ENCODE measurements at regions not wholly inside any gene's neighbourhood (a gene's known extent, or its start where the extent isn't known, plus 50 kb on each side); places are given as distances from the start of the nearest gene placed in this dataset.

DNA sequence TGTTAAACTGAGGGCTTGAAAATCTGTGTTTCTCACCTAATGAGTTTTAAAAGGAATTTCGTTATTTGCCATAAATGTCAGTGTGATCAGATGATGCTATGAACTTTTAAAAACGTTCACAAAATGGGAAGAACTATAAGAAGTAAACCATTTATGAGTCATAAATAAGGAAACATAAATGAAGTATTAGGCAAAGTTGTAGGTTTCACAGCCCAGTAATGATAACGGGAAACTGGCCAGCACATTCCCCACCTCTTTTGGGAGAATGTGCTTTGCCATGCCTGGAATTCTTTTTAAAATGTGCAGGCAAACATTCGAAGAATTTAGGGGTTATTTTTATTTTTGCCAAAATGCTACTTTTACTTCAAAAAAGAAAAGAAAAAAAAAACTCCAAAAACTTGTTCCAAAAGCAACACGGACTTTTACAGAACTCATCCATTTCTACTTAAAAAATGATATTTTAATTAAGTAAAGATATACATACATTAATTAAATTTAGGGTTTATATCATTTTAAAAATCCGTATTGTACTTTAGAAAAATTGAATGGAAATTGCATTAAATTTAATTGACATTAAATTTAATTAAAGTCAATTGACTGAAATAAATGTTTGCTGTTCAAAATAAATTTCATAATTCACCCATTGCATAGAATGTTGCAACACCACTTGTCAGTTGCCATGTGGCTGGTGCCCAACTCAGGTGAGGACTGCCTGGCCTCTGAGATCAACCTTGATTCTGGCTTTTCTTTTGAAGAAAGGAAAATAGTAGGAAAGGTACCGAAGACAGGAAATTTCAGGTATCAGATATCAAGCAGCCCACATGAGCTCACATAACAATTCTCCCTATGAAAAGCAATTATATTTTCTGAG, 1198.5 kb downstream of the EFNB2 start:
- H3K27ac Mint-ChIP-seq, result no peak overlapping the region
- peaks cover 2% of the 10 kb centered on the region for H3K36me3 Mint-ChIP-seq
- no peaks in the 10 kb centered on the region for H3K27me3 Mint-ChIP-seq (ENCODE audit: low read depth)
- H3K9me3 Mint-ChIP-seq, result peaks cover 16% of the 10 kb centered on the region
- TF ChIP-seq, protein P1, sequence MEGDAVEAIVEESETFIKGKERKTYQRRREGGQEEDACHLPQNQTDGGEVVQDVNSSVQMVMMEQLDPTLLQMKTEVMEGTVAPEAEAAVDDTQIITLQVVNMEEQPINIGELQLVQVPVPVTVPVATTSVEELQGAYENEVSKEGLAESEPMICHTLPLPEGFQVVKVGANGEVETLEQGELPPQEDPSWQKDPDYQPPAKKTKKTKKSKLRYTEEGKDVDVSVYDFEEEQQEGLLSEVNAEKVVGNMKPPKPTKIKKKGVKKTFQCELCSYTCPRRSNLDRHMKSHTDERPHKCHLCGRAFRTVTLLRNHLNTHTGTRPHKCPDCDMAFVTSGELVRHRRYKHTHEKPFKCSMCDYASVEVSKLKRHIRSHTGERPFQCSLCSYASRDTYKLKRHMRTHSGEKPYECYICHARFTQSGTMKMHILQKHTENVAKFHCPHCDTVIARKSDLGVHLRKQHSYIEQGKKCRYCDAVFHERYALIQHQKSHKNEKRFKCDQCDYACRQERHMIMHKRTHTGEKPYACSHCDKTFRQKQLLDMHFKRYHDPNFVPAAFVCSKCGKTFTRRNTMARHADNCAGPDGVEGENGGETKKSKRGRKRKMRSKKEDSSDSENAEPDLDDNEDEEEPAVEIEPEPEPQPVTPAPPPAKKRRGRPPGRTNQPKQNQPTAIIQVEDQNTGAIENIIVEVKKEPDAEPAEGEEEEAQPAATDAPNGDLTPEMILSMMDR (IDR thresholded peaks at IDR 0.05; ENCODE audit: unreplicated experiment), result no peak
- H3K4me1 Mint-ChIP-seq, result peaks cover 28% of the 10 kb centered on the region
- DNase-seq (ENCODE audit: low spot score in 2 of 2, unreplicated experiment in 2 of 2), result no peak
- H3K4me3 Mint-ChIP-seq, result no peak overlapping the region

DNA sequence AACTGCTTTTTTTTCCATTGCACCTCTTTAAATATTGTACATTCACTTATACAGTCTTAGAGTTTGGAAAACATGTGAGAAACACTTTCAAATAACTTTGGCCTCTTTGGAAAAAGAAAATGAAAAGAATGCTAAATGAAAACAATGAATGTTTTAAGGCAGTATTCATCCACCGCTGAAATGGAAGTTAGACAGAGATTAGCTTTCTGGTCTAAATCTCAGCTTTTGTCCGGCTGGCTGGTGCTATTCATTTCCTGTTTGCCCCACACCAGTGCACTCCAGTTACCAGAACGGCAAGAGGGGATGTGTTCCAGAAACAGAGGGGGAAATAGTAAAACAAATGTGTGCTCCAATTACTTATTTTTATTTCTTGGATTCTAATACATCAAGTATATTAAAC, 1201.3 kb downstream of the EFNB2 start:
- H3K4me1 Mint-ChIP-seq, result peaks cover 20% of the 10 kb centered on the region
- H3K9me3 Mint-ChIP-seq, result peaks cover 22% of the 10 kb centered on the region
- DNase-seq (ENCODE audit: low spot score in 2 of 2, unreplicated experiment in 2 of 2), result no peak
- peaks cover 6% of the 10 kb centered on the region for H3K36me3 Mint-ChIP-seq
- H3K27me3 Mint-ChIP-seq (ENCODE audit: low read depth), result no peaks in the 10 kb centered on the region
- TF ChIP-seq, protein P1 (IDR thresholded peaks at IDR 0.05; ENCODE audit: unreplicated experiment), result no peak
- H3K4me3 Mint-ChIP-seq, result no peak overlapping the region
- H3K27ac Mint-ChIP-seq, result no peak overlapping the region

GRCh38 chr13:105333416-105333815, 1202.0 kb downstream of the EFNB2 start:
- H3K4me1 Mint-ChIP-seq, result peaks cover 14% of the 10 kb centered on the region
- TF ChIP-seq, protein P1 (IDR thresholded peaks at IDR 0.05; ENCODE audit: unreplicated experiment), result no peak
- H3K9me3 Mint-ChIP-seq, result peaks cover 28% of the 10 kb centered on the region
- H3K36me3 Mint-ChIP-seq, result peaks cover 11% of the 10 kb centered on the region
- H3K4me3 Mint-ChIP-seq, result no peak overlapping the region
- no peak for DNase-seq (ENCODE audit: low spot score in 2 of 2, unreplicated experiment in 2 of 2)
- H3K27me3 Mint-ChIP-seq (ENCODE audit: low read depth), result no peaks in the 10 kb centered on the region
- H3K27ac Mint-ChIP-seq, result no peak overlapping the region

GRCh38 chr13:105329359-105329758, 1206.1 kb downstream of the EFNB2 start:
- Mint-ChIP-seq H3K27ac (no peak overlapping the region), H3K9me3 (peaks cover 23% of the 10 kb centered on the region), H3K36me3 (peaks cover 10% of the 10 kb centered on the region), H3K4me3 (no peak overlapping the region), H3K27me3 (ENCODE audit: low read depth) (no peaks in the 10 kb centered on the region), H3K4me1 (peaks cover 12% of the 10 kb centered on the region)
- TF ChIP-seq, protein P1 (IDR thresholded peaks at IDR 0.05; ENCODE audit: unreplicated experiment), result no peak
- no peak for DNase-seq (ENCODE audit: low spot score in 2 of 2, unreplicated experiment in 2 of 2)

DNA sequence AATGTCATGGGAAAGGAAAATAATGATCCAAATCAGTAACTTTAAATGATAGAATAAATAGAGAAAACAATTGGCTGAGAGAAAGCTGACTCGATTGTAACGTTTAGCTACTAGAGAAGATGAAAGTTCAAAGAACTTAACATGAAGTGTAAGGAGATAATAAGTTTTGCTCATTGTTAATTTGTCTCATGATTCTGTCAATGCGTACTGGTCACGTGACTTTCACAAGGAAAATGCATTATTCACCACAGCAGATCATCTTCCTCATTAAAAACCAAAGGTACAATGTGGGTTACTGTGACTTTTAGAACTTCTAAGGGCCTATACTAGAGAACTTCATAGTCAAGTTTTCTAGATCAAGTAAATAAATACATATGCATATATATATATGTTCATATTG, 1207.2 kb downstream of the EFNB2 start:
- peaks cover 17% of the 10 kb centered on the region for H3K4me1 Mint-ChIP-seq
- peaks cover 10% of the 10 kb centered on the region for H3K36me3 Mint-ChIP-seq
- TF ChIP-seq, protein P1 (IDR thresholded peaks at IDR 0.05; ENCODE audit: unreplicated experiment), result no peak
- H3K9me3 Mint-ChIP-seq, result peaks cover 23% of the 10 kb centered on the region
- H3K4me3 Mint-ChIP-seq, result no peak overlapping the region
- no peak for DNase-seq (ENCODE audit: low spot score in 2 of 2, unreplicated experiment in 2 of 2)
- no peak overlapping the region for H3K27ac Mint-ChIP-seq
- no peaks in the 10 kb centered on the region for H3K27me3 Mint-ChIP-seq (ENCODE audit: low read depth)
